Fibroblast of pulmonary artery (primary cell): ENCODE measurements at regions not wholly inside any gene's neighbourhood (a gene's known extent, or its start where the extent isn't known, plus 50 kb on each side); places are given as distances from the start of the nearest gene placed in this dataset.

ENCODE experiments used
- DNase-seq: peaks from one replicate; pipeline ENCODE4 v3.0.0-alpha.2; 2010; ENCODE audit warnings: low read depth
- H3K4me3 ChIP-seq: replicated peaks from 2 replicates; pipeline ENCODE4 v1.5.1; 2011; ENCODE audit warnings: low read depth, mild to moderate bottlenecking, control low read depth, low read length, moderate library complexity
- CTCF ChIP-seq: IDR thresholded peaks from 2 replicates; pipeline ENCODE4 v1.5.1; 2011; ENCODE audit warnings: mild to moderate bottlenecking, control low read depth, low read length, inconsistent platforms; ENCODE audit errors: missing control alignments

- no peak overlapping the region for H3K4me3 ChIP-seq
- no peak for DNase-seq
- no peak for TF ChIP-seq CTCF
These were observed 118.8 kb upstream of the CDH19 start for GRCh38 chr18:66722671-66723070.

GRCh38 chr18:66708646-66709045, 104.8 kb upstream of the CDH19 start:
- TF ChIP-seq CTCF: no peak
- H3K4me3 ChIP-seq: no peak overlapping the region
- DNase-seq: no peak

- no peak overlapping the region for H3K4me3 ChIP-seq
- DNase-seq: no peak
- no peak for TF ChIP-seq CTCF
These were observed 103.6 kb upstream of the CDH19 start for GRCh38 chr18:66707473-66707872.

GRCh38 chr18:66695281-66695680, 91.4 kb upstream of the CDH19 start:
- no peak overlapping the region for H3K4me3 ChIP-seq
- no peak for DNase-seq
- TF ChIP-seq CTCF: no peak

- no peak overlapping the region for H3K4me3 ChIP-seq
- TF ChIP-seq CTCF: no peak
- no peak for DNase-seq
These were observed 91.0 kb upstream of the CDH19 start for GRCh38 chr18:66694852-66695251.

GRCh38 chr18:66687635-66688034, 83.7 kb upstream of the CDH19 start:
- no peak for TF ChIP-seq CTCF
- DNase-seq: no peak
- no peak overlapping the region for H3K4me3 ChIP-seq

GRCh38 chr18:66682855-66683322, 79.0 kb upstream of the CDH19 start:
- peak; percentile 47 for DNase-seq
- H3K4me3 ChIP-seq: peak overlapping the region; percentile 36
- no peak for TF ChIP-seq CTCF
